AG04449 (cell line): ENCODE measurements at regions not wholly inside any gene's neighbourhood (a gene's known extent, or its start where the extent isn't known, plus 50 kb on each side); places are given as distances from the start of the nearest gene placed in this dataset.

ENCODE experiments used
- CTCF ChIA-PET: fragments of 350-600 bp; formaldehyde crosslinking; extraction: SDS; loops from one replicate; lab custom pipeline; 2021; ENCODE audit warnings: antibody characterized with exemption; lab: Yijun Ruan, JAX
- POLR2A ChIA-PET: fragments of 400-600, 350-600 bp; formaldehyde crosslinking; extraction: SDS; loops from one replicate; lab custom pipeline; 2020; ENCODE audit warnings: antibody characterized with exemption, inconsistent platforms; lab: Yijun Ruan, JAX
- DNase-seq: peaks from one replicate; pipeline ENCODE4 v3.0.0-alpha.2; 2010; ENCODE audit warnings: low read depth, low spot score
- H3K4me3 ChIP-seq: 2 replicates; pipeline ENCODE4 v1.5.1; 2011; ENCODE audit warnings: low read depth, mild to moderate bottlenecking, control low read depth, low read length
- TF ChIP-seq, protein P1 (sequence below): IDR thresholded peaks from one replicate; pipeline ENCODE4 v1.5.1; 2011; ENCODE audit warnings: mild to moderate bottlenecking, moderate library complexity, low read length, control low read depth, inconsistent platforms; ENCODE audit not compliant: insufficient read depth; ENCODE audit errors: missing control alignments

DNA sequence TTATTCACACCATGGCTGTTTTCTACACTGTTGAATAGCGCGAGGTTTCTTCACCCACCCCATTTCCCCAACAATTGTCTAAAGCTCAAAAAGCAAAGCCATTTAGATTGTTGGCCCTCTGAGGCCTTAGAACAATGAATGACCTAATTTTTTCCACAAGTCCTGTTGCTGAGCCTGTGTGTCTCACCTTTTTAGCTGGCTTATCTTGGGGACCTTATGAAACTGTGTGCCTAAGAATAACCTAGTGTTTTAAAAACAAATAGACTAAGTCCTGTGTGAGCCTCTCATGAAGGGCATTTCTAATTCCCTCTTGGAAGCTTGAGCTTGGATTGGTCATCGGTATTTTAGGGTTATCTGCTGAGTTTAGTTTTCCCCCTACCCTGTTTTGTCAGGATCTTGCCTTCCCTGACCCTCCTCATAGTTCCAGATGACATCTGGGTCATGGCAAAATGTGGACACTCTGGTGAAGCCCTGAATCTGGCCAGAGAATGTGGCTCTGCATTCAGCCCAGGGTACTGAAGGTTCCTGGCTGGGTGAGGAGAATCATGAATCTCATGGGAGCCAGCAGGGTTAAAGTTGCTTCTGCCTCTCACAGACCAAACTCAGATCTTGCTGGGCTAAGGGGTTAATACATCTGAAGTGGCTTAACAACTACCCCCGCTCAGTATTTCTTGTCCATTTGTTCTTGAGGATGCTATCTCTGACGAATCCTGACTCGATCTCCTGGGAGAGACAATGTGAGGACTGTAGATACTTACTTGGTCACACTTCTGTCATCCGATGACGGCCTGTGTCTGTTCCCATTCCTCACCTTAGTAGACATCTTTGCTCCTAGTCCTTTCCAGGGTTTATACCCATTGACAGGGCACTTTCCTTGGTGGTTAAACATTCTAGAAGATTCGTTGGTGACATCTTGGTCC lies 104.2 kb upstream of the MAP4K3 start:
- TF ChIP-seq, protein P1, sequence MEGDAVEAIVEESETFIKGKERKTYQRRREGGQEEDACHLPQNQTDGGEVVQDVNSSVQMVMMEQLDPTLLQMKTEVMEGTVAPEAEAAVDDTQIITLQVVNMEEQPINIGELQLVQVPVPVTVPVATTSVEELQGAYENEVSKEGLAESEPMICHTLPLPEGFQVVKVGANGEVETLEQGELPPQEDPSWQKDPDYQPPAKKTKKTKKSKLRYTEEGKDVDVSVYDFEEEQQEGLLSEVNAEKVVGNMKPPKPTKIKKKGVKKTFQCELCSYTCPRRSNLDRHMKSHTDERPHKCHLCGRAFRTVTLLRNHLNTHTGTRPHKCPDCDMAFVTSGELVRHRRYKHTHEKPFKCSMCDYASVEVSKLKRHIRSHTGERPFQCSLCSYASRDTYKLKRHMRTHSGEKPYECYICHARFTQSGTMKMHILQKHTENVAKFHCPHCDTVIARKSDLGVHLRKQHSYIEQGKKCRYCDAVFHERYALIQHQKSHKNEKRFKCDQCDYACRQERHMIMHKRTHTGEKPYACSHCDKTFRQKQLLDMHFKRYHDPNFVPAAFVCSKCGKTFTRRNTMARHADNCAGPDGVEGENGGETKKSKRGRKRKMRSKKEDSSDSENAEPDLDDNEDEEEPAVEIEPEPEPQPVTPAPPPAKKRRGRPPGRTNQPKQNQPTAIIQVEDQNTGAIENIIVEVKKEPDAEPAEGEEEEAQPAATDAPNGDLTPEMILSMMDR = no peak
- no peak for DNase-seq
- POLR2A ChIA-PET = no interaction called here
- no peak overlapping the region for H3K4me3 ChIP-seq
- CTCF ChIA-PET = interaction anchor here (0.8 kb wide), 1 partner anchor 155 kb away, joined by 3 read pairs; no protein-coding TSS in a partner anchor

GRCh38 chr2:39542523-39542922 lies 105.4 kb upstream of the MAP4K3 start:
- CTCF ChIA-PET = interaction anchor here (1.2 kb wide), 1 partner anchor 10 kb away, joined by 3 read pairs; no protein-coding TSS in a partner anchor
- no peak for DNase-seq
- POLR2A ChIA-PET = no interaction called here
- TF ChIP-seq, protein P1 = no peak
- no peak overlapping the region for H3K4me3 ChIP-seq

GRCh38 chr2:39545957-39546356 lies 108.9 kb upstream of the MAP4K3 start:
- H3K4me3 ChIP-seq = no peak overlapping the region
- DNase-seq = no peak
- ChIA-PET CTCF (no interaction called here), POLR2A (no interaction called here)
- TF ChIP-seq, protein P1 = no peak

GRCh38 chr2:39546409-39546808 lies 109.3 kb upstream of the MAP4K3 start:
- TF ChIP-seq, protein P1 = no peak
- ChIA-PET POLR2A (no interaction called here), CTCF (no interaction called here)
- DNase-seq = no peak
- no peak overlapping the region for H3K4me3 ChIP-seq

DNA sequence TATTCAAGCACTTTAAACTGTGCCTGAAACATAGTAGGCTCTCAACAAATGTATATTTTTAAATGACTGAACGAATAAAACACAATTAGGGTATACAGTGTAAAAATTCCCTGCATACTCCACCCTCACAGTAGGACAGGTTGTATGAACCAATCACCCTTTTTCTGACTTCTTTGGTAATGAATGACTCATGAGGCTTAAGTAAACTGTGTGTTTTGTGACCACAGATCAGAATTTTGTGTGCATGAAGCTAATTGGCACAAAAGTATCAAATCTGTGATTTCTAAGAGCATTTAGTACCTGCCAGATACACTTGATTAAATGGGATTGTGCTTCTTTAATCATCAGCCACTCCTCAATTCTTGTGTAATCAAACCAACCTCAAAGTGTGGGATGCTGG lies 109.9 kb upstream of the MAP4K3 start:
- POLR2A ChIA-PET = no interaction called here
- CTCF ChIA-PET = no interaction called here
- no peak for DNase-seq
- H3K4me3 ChIP-seq = no peak overlapping the region
- TF ChIP-seq, protein P1 = no peak

- CTCF ChIA-PET = no interaction called here
- POLR2A ChIA-PET = no interaction called here
- TF ChIP-seq, protein P1 = no peak
- no peak overlapping the region for H3K4me3 ChIP-seq
- DNase-seq = no peak
Measured at GRCh38 chr2:39547811-39548719, 111.0 kb upstream of the MAP4K3 start.
